Endodermal cell (in vitro differentiated cells): ENCODE measurements at regions not wholly inside any gene's neighbourhood (a gene's known extent, or its start where the extent isn't known, plus 50 kb on each side); places are given as distances from the start of the nearest gene placed in this dataset.
A peak's percentile ranks its signal among the peaks of the same experiment; 100 is the strongest.

Experiments used
- DNase-seq: peaks from one replicate; pipeline ENCODE4 v3.0.0-alpha.2; 2017
- H3K27ac ChIP-seq: 2 replicates; pipeline ENCODE4 v1.5.1; 2013; ENCODE audit warnings: mild to moderate bottlenecking, low read depth, low read length, moderate library complexity
- H3K27me3 ChIP-seq: 2 replicates; pipeline ENCODE4 v1.6.1; 2013; ENCODE audit warnings: mild to moderate bottlenecking, low read length, moderate library complexity; ENCODE audit not compliant: insufficient read depth, control insufficient read depth, poor library complexity, severe bottlenecking
- H3K36me3 ChIP-seq: 2 replicates; pipeline ENCODE4 v1.7.0; 2013; ENCODE audit warnings: mild to moderate bottlenecking, low read length, moderate library complexity; ENCODE audit not compliant: control insufficient read depth, insufficient read depth
- H3K4me1 ChIP-seq: one replicate; pipeline ENCODE4 v1.7.0; 2013; ENCODE audit warnings: low read length; ENCODE audit not compliant: control insufficient read depth, insufficient read depth
- H3K4me3 ChIP-seq: 2 replicates; pipeline ENCODE4 v1.5.1; 2013; ENCODE audit warnings: mild to moderate bottlenecking, low read length, moderate library complexity
- H3K9ac ChIP-seq: 2 replicates; pipeline ENCODE4 v1.6.1; 2013; ENCODE audit warnings: mild to moderate bottlenecking, low read length, moderate library complexity; ENCODE audit not compliant: poor library complexity, severe bottlenecking; ENCODE audit errors: extremely low read depth
- H3K9me3 ChIP-seq: 2 replicates; pipeline ENCODE4 v1.6.1; 2013; ENCODE audit warnings: mild to moderate bottlenecking, low read length, moderate library complexity; ENCODE audit not compliant: control insufficient read depth
- H3K27ac Mint-ChIP-seq: 2 replicates; pipeline ENCODE4 v1.8.0; 2020; ENCODE audit warnings: mixed read lengths
- H3K27me3 Mint-ChIP-seq: 2 replicates; pipeline ENCODE4 v1.8.0; 2021; ENCODE audit warnings: mild to moderate bottlenecking, mixed read lengths; ENCODE audit not compliant: insufficient read depth
- H3K36me3 Mint-ChIP-seq: 2 replicates; pipeline ENCODE4 v1.8.0; 2020; ENCODE audit warnings: low read depth, mixed read lengths
- H3K4me1 Mint-ChIP-seq: 2 replicates; pipeline ENCODE4 v1.8.0; 2020; ENCODE audit warnings: mixed read lengths
- H3K4me3 Mint-ChIP-seq: 2 replicates; pipeline ENCODE4 v1.8.0; 2020; ENCODE audit warnings: mild to moderate bottlenecking, moderate library complexity, mixed read lengths
- H3K9me3 Mint-ChIP-seq: 2 replicates; pipeline ENCODE4 v1.8.0; 2020; ENCODE audit warnings: mild to moderate bottlenecking, mixed read lengths
- CTCF ChIP-seq: fragments of 200-600 bp; sonication (generic); conservative IDR thresholded peaks from 2 replicates; pipeline ENCODE4 v1.5.0; 2021; ENCODE audit warnings: antibody characterized with exemption, mild to moderate bottlenecking
- WGBS, 2 experiments: methylation state at CpG; one replicate each; pipeline versions ENCODE4 v1.1.5 to v1.1.7; 2013; ENCODE audit warnings: missing lambda C conversion rate in 2 of 2, mixed read lengths in 1 of 2; ENCODE audit not compliant: insufficient coverage in 1 of 2, insufficient read length in 1 of 2; 5-methylcytosine and 5-hydroxymethylcytosine counted together

DNA sequence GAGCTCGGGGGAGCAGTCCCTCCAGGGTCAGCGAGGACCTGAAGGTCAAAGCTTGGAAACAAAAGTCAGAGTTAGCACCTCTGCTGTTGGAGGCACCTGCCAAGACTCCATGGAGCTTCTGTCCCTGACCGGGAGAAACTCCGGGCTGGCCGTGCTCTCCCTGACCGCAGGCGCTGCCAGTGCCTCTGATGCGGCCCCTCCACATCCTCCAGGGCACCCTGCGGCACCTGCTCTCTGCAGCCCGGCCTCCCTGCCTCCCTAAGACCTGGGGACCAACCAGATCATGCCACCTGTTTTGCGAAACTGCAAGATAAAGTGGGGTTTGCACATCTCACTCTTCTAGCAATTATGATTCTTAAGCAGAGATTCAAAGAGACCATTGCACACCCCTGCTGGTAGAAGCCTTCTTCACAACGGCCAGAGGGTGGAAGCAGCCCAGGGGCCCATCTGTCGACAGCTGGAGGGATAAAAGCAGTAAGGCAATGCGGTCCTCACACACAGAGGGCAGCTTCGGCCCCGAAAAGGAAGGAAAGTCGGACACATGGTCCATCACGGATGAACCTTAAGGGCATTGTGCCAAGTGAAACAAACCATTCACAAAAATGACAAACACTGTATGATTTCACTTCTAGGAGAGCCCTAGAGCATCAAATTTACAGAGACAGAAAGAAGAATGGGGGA, 477.1 kb downstream of the BRD1 start:
- Histone ChIP-seq H3K4me1 (peaks cover 4% of the 10 kb centered on the region), H3K27ac (no peak overlapping the region), H3K9ac (no peak overlapping the region), H3K4me3 (no peak overlapping the region), H3K36me3 (no peaks in the 10 kb centered on the region), H3K27me3 (no peaks in the 10 kb centered on the region), H3K9me3 (no peaks in the 10 kb centered on the region)
- TF ChIP-seq CTCF: no peak
- no peak overlapping the region for H3K4me3 Mint-ChIP-seq
- H3K27ac Mint-ChIP-seq: no peak overlapping the region
- peak; percentile 44 for DNase-seq
- 92 to 93% methylated on average over 12 to 18 of the region's 18 CpGs for whole genome bisulfite sequencing, 2 experiments
- H3K9me3 Mint-ChIP-seq: no peaks in the 10 kb centered on the region
- H3K4me1 Mint-ChIP-seq: peaks cover 6% of the 10 kb centered on the region
- H3K27me3 Mint-ChIP-seq: no peaks in the 10 kb centered on the region
- H3K36me3 Mint-ChIP-seq: no peaks in the 10 kb centered on the region

GRCh38 chr22:49349841-49350381, 477.8 kb downstream of the BRD1 start:
- TF ChIP-seq CTCF: no peak
- Mint-ChIP-seq H3K27ac (no peak overlapping the region), H3K36me3 (no peaks in the 10 kb centered on the region), H3K4me1 (peaks cover 2% of the 10 kb centered on the region), H3K9me3 (no peaks in the 10 kb centered on the region), H3K27me3 (no peaks in the 10 kb centered on the region), H3K4me3 (no peak overlapping the region)
- Histone ChIP-seq H3K9me3 (no peaks in the 10 kb centered on the region), H3K27me3 (no peaks in the 10 kb centered on the region), H3K4me1 (peaks cover 4% of the 10 kb centered on the region), H3K27ac (no peak overlapping the region), H3K4me3 (no peak overlapping the region), H3K36me3 (no peaks in the 10 kb centered on the region), H3K9ac (no peak overlapping the region)
- peak; percentile 35 for DNase-seq
- 95 to 100% methylated on average over 4 to 14 of the region's 14 CpGs for WGBS, 2 experiments

- 90 to 96% methylated on average over 5 to 18 of the region's 18 CpGs for WGBS, 2 experiments
- DNase-seq: peak; percentile 34
- H3K4me1 Mint-ChIP-seq: no peaks in the 10 kb centered on the region
- no peaks in the 10 kb centered on the region for H3K9me3 Mint-ChIP-seq
- no peaks in the 10 kb centered on the region for H3K27me3 Mint-ChIP-seq
- H3K27ac Mint-ChIP-seq: no peak overlapping the region
- Histone ChIP-seq H3K9ac (no peak overlapping the region), H3K4me1 (no peaks in the 10 kb centered on the region), H3K9me3 (no peaks in the 10 kb centered on the region), H3K27me3 (no peaks in the 10 kb centered on the region), H3K4me3 (no peak overlapping the region), H3K27ac (no peak overlapping the region), H3K36me3 (no peaks in the 10 kb centered on the region)
- TF ChIP-seq CTCF: no peak
- no peaks in the 10 kb centered on the region for H3K36me3 Mint-ChIP-seq
- no peak overlapping the region for H3K4me3 Mint-ChIP-seq
Observed at GRCh38 chr22:49349181-49349835, 478.4 kb downstream of the BRD1 start.
